Ovary (tissue), 3 donors: ENCODE measurements at regions not wholly inside any gene's neighbourhood (a gene's known extent, or its start where the extent isn't known, plus 50 kb on each side); places are given as distances from the start of the nearest gene placed in this dataset.

Experiments
- CTCF ChIP-seq, 3 donors: fragments of 450-650 bp in 2 of 3; fragments of 200-600 bp in 1 of 3; IDR thresholded peaks; one replicate each; pipeline versions ENCODE4 v1.5.1 to v1.8.0; 2016 to 2022; ENCODE audit warnings: antibody characterized with exemption in 3 of 3, mild to moderate bottlenecking in 1 of 3
- EP300 ChIP-seq: sonication (generic); formaldehyde crosslinking; IDR thresholded peaks from one replicate; pipeline ENCODE4 v1.6.1; 2017; ENCODE audit warnings: antibody characterized with exemption
- donor health status: DM: no; HTN: no; CAD: no.

- TF ChIP-seq CTCF (IDR thresholded peaks at IDR 0.05) (no peak), EP300 (no peak)
Observed at GRCh38 chr5:159400476-159400875, 70.2 kb upstream of the IL12B start.
